NCI-H2171 treated with DMSO at 0.1 percent for 48 hours (cell line): ENCODE measurements at regions not wholly inside any gene's neighbourhood (a gene's known extent, or its start where the extent isn't known, plus 50 kb on each side); places are given as distances from the start of the nearest gene placed in this dataset.

Experiments
- DNase-seq: peaks from one replicate; lab custom pipeline; 2025; lab: John Stamatoyannopoulos, UW

DNA sequence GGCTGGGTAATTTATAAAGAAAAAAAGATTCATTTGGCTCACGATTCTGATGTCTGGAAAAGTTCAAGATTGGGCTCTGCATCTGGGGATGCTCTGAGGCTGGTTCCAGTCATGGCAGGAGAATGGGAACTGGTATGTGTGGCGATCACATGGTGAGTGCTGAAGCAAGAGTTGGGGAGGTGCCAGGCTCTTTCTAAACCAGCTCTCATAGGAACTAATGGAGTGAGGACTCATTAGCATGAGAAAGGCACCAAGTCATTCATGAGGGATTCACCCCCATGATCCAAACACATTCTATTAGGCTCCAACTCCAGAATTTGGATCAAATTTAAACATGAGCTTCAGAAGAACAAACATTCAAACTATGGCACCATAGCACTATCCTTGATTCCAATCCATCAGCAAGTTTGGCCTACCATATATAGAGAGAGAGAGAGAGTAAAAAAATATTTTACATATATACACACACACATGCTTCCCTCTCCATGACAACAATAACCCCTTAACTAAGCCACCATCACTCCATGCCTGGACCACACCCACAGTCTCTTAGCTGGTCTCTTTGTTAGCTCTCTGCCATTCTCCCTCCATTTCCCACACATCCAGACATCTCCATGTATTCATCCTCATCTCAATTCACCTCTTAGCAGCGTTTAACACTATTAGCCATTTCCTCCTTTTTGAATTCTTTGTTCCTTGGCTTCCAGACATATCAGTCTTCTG lies 57.9 kb downstream of the NPY start:
- DNase-seq, result no peak

DNA sequence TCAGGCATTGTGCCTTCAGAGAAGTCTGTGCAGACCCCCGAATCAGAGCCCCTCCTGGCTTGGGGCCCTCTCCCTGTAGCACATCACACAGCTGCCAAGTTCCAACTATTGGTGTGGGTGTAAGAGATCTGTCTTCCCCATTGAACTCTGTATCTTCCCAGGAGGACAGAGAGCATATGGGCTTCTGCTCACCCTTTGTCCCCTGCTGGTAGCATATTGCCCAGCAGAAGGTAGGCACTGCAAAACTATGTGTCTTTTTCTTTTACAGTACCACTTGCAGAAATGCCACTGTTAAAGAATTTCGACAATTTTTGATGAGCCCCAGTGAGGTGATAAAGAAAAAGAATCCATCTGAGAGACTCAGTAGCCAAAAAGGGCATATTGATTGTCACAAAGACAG lies 59.6 kb downstream of the NPY start:
- DNase-seq, result peak; percentile 20

DNA sequence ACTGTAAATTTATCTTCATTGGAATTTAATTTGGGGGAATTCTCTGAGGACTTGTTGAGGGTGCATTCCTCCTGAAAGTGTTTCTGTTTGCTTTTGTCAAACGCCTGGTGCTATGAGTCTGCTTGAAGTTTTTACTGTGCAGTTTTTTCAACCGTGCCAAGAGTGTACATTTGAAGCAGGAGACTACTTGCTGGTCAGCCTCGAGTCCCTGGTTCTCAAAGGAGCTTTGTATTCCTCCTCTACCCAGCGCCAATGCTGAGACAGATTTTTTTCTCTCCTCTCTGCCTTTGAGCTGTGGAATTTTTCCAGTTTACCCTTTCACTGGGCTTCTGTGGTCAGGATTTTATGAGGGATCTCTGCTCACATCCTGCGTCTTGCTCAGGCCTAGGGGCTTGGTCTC lies 62.1 kb downstream of the NPY start:
- DNase-seq, result no peak

DNA sequence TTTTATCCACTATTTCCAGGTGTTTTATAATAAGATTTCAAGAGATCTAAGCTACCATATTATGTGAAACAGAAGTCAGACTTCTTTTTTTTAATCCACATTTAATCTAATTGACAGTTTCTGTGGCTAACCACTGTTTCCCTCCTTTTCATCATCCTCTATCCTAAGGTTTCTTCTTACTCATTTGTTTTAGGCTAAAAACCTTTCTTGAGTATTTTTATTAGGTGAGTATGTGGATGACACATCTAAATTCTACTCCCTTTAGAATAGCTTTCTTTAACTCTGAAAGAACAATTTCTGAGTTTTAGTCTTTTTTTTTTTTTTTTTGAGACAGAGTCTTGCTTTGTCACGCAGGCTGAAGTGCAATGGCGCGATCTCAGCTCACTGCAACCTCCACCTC lies 62.7 kb downstream of the NPY start:
- DNase-seq, result no peak

DNA sequence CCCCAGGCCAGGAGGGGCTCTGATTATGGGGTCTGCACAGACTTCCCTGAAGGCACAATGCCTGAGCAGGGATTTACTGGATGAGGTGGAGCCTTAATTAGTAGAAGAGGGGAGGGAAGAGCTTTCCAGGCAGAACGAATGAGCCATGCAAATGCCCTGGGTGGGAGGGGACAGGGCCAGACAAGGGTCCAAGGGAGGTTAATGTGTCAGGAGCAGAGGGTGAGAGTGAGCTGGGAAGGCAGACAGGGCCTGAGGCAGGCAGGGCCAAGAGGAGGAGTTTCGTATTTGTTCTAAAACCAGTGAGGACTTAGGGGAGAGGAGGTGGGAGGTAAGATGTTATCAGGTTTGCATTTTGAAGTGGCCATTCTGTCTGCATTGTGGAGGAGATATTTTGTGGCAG lies 65.3 kb downstream of the NPY start:
- DNase-seq, result no peak

DNA sequence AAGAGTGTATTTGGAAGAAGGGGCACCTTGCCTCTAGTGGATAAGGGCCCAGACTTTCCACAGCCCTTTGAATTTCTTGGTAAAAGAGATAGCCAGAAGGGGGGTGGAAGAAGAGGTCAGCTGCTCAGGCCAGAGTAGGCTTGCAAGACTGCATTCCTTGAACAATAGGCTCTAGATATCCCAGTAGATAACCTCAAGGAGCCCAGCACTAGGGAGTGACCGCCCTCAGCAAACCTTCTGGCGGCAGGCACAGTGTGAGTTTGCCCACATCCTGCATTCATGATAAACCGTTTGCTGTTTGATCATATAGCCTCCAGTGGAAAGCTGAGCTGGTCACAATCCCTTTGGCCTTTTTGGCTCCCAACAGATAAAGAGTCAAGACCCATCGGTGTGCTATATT lies 70.5 kb downstream of the NPY start:
- DNase-seq, result no peak

DNA sequence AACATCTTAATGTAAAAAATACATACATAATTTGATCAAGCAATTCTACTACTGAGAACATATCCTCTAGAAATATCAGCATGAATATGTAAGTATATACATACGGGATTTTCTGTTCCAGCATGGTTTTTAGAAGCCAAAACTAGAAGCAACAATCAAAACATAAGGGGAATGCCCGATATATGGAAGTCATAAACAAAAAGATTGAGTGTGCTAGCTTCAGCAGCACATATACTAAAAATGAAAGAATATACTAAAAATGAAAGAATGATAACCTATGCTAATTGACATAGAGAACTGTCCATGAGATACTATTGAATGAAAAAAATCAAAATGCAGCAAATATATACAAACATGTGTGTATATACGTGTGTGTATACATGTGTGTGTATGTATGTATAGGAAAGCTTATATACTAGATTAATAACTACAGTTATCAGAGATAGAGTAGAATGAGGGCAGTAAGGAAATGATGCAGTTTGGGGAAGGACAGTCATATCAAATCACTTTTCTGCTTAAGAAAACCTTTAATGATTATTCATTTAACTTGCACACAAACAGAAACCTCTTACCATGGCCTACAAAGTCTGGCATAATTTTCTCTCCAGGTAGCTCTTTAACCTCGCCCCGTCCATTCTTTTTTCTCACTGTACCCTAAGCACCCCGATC lies 72.9 kb downstream of the NPY start:
- no peak for DNase-seq

DNA sequence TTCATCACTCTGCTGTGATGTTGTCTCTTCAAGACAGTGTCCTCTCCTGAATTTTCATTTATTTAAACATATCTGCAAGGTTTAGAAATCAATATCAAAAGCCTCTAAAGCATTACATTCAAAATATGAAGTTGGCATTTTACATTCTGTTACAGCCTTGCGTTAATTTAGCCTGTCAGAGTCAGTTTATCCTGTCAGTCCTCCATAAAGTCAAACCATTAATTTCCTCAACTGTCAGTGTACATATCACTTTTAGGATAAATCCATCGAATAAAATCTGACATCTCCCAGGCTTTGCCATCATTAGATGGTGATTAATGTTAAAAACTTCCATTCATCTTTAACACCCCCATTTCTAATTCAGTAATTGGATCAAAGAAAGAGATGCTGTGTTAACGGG lies 77.0 kb downstream of the NPY start:
- no peak for DNase-seq

DNA sequence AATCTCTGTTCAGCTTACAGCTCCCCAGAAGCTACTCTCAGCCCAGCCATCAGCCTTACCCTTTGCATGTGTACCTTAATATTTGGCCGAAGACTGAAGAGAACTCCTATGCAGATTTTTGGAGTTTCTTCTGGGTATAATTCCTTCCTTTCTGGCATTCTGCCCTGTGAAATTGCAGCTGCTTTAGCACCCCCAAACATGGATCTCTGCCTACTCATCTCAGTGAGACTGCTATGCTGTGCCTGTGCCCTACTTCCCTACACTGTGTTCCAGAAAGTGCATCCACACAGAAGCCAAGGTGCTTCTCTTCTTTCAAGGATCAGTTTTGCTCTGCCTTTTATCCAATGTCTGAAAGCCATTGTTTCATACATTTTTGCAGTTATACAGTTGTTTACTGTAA lies 81.6 kb downstream of the NPY start:
- no peak for DNase-seq

DNA sequence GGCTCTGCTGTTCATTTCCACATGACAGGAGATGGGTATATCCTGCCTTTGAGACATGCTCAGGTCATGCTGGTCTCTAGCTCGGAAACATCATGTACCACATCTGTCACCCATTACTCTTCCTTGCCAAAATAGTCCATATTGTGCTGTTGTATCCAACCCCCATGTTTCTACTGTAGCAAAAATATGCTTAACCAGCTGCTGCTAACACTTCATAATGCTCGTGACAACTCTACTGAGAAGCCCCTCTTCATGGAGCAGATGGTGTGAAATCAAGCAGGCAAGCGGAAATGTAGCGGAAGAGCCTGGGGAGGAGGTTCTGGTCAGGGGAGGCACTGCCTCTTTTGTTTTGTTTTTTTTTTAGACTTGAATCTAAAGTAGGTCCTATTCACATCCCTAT lies 82.9 kb downstream of the NPY start:
- peak; percentile 98 for DNase-seq

DNA sequence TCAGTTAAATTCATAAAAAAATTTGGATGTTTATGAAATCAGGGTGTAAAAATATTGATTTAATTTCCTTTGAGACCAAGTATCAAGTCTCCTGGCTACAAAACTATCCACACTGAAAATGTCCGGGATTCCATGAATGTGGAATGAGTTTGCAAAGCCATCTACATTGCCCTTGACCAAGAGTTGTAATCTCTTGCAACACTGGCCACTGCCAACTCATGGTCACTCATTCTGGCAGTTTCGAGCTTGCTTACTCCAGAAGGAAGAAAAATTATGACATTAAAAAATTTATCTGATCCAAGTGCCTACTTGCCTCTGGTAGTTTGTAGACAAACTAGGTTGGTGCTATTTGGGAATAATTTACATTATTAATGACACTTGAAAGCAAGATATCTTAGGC lies 84.2 kb downstream of the NPY start:
- no peak for DNase-seq

DNA sequence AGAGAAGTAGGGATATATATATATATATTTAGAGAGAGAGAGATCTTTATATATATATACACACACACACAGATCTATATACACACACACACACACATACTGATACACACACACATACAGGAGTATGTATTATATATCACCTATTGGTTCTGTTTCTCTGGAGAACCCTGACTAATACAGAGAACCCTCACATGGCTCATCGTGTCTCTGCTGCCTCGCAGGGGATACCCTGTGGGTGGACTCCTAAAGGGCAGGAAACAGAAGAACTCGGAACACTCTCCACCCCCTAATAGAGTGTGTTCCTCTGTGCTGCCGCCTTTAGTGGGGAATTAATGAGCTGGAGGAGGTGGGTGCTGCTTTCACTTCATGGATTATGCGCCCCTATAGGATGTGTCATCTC lies 86.6 kb downstream of the NPY start:
- no peak for DNase-seq

DNA sequence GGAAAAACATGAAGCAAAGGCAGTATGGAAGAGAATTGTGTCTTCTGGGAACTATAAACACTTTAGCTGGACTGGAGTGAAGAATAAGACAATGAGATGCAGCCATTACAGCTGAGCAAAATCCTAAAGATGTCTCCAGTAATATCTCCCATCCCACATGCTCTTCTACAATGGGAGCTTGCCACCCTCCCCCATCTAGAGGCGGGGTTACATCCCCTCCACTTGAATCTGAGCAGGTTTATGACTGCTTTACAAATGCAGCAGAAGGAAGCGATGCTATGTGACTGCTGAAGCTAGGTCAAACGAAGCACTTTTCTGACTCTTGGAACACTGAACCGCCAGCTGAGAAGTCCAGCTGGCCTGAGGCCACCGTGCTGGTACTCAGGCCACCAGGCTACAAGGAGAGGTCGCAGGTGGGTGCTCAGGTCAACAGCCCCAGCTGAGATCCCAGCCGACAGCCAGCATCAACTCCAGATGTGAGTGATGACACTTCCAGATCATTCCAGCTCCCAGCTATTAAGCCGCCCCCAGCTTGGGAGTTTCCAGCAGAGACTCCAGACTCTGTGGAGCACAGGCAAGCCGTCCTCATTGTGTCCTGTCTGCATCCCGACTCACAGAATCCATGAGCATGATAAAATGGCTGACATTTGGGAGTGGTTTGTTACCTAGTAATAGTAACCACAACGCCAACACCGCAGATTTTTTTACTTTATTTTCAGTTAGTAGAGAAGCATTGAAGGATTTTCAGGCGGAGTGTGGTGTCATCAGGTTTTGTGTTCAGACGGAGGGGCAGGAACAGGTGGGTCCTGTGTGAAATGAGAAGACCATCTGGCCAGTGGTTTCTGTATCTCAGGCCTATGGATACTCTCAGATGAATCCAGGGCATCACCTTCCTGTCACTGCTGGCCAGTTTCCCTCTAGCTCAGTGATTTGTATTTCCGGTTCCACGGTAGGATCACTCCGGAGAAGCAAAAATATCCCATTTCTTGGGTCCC lies 89.3 kb downstream of the NPY start:
- no peak for DNase-seq

DNA sequence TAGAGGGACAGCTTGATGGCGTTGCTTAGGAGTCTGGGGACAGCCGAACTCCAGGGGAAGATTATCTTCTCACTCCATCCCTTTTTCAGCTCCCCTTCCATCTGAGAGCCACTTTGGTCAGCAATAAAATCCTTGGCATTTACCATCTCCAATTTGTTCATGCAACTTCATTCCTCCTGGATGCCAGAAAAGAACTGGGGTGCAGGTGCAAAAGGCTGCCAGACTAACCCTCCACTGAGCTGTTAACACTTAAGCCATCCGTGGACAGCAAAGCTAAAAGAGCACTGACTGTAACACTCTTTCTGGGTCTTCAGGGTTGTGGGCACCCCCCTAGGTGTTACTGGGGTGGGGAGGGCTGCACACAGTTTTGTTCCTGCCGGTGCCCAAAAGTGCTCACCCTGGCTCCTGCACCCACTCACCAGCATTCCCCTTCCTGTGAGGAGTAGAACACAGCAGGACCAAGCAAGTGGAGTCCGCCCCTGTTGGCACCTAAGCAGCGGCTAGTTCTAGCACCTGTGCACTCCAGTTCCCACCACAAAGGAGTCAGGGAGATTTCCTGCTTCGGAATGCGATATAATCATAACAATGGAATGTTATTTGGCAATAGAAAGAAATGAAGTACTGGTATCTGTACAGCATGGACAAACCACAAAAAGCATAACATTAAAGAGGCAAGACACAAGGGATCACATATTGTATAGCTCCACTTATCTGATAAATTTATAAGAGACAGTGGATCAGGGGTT lies 95.1 kb downstream of the NPY start:
- DNase-seq, result no peak

DNA sequence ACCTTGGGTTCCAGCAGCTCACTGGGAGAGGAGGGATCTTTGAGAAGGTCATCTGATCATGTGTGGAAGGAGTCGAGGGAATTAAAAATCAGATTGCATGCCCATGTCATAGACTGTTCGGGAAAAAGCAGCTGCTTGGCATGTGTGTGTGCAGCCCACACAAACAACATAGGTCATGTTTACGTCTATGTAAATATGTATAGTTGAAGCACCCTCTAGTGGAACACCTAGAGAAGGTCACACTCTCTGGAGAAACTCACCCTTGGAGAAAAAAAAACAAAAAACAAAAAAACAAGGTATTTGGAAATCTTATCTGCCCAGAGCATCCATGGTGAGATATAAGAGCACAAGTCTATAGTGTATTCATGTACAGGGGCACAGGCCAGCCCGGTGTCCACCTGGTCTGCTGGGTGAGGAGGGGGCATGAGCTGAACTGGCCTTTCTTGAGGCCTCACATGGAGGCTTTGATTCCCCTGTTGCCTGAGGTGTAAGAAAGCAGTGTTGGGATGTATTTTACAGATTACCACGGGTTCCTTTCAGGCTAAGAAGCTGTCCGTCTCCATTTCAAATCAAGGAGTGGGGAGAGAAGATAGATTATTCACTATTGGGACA lies 98.0 kb downstream of the NPY start:
- peak; percentile 49 for DNase-seq

DNA sequence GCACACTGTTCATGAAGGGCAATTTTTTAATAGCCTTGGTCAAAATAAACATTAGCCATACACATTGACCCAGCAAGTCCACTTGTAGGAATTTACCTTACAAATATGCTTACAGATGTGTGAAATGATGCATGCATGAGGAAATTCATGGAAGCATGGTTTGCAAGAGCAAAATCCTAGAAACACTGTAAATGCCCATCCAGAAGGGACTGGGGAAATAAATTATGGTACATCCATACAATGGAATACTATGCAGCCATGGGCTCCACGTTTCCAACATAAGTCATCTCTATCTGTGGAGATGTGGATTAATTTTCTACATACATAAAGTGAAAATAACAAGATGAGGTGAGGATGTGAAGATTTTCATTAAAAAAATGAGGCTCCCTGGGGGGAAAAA lies 99.1 kb downstream of the NPY start:
- no peak for DNase-seq

DNA sequence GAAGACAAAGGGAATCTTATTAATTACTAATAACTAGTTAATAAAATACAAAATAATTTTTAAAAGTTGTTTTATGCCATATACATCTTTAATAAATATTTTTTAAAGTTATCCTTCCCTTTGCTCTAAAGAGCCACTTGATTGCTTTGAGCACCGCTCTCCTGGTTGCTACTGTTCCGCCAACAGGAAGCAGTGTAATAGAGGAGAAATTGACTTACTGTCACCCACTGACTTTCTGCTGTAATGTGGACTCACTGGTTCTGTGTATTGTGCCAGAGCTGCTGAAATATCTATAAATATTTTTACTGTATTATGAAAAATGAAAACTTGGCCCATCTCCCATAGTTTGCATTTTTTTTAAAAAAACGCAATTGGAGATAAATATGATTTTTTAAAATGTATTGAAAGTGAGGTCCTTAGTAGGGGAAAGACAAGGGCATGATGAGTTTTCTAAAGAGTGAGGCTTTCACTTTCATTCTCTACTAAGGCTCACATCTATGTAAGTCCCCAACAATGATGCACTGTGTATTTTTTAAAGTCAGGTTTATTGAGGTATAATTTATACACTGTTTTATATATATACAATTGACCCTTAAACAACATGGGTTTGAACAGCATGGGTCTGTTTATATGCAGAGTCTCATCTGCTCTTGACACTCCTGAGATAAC lies 100.5 kb downstream of the NPY start:
- DNase-seq, result no peak

DNA sequence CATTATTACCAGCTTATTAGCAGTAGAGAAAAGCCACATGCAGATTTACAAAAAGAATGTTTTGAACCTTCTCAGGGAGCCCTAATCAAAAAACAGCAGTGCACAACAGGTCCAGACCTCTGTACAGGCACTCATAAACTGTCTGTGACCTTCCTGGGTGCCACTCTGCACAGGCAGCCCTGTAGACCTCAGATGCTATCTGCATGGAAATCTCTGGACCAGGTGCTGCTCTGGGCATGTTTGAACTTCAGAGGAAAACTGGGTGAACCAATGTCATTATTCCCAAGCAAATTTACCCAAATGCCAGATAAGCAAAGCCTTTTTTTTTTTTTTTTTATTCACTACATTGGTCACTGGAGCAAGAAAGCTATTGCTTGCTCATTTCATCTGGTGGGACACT lies 104.2 kb downstream of the NPY start:
- DNase-seq, result no peak

DNA sequence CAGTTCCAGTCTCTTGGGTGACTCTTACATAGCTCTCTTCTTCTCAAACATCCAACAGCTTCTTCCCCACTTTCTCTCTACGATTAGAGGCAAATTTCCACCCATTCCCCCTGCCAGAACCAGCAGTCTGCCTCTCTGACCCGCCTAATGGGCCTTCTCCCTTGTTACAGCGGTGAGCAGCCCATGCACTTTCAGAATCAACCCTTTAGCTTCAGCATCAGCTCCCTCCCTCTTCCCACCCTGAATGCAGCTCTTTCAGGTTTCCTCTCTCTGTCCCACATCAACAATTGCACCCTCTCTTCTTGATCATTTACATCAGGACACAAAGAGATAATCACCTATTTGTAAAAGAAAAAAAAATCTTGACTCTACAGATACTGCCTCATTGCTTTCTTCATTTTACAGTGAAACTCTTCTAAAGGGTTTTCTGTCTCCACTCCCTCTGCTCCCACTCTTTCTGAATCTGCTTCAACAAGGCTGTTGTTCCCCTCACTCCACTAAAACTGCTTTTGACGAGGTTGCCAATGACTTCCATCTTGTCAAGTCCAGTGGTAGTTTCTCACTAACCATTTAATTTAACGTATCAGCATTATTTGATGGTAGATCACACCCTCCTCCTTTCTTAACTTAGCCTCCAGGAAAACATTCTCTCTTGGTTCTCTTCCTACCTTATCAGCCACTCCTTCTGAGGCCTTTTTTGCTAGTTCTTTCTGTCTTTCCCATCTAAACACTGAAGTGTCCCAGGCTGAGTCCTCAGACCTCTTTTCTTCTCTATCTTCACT lies 106.6 kb downstream of the NPY start:
- no peak for DNase-seq

DNA sequence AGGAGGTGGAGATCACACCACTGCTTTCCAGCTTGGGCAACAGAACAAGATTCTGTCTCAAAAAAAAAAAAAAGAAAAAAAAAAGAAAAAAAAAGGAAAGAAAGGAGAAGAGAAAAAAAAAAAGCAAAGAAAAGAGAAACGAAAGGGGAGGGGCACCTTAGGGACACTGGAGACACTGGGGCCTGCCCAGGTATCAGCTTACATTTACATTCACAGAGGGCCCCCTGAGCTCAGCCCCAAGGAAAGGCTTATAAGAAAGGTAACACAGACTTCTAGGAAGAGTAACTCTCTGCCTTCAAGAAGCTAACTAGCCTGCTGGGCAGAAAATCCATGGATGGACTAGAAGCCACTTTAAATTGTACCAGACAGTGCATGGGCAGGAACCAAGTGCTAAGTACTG lies 108.8 kb downstream of the NPY start:
- DNase-seq, result peak; percentile 7
